Transverse colon (tissue), 4 donors: ENCODE measurements at regions not wholly inside any gene's neighbourhood (a gene's known extent, or its start where the extent isn't known, plus 50 kb on each side); places are given as distances from the start of the nearest gene placed in this dataset.

Experiments
- DNase-seq: peaks from one replicate; pipeline ENCODE4 v3.0.0-alpha.2; 2019
- H3K27ac ChIP-seq, 4 donors: fragments of 200-600 bp; sonication (generic); 2 replicates each; pipeline ENCODE4 v1.5.1; 2016 to 2018; ENCODE audit warnings: inconsistent platforms in 4 of 4
- H3K27me3 ChIP-seq: fragments of 200-600 bp; sonication (generic); 2 replicates; pipeline ENCODE4 v1.5.1; 2017; ENCODE audit warnings: inconsistent platforms
- H3K36me3 ChIP-seq, 4 donors: fragments of 200-600 bp; sonication (generic); 2 replicates each; pipeline ENCODE4 v1.5.1; 2017 to 2019; ENCODE audit warnings: inconsistent platforms in 4 of 4
- H3K4me1 ChIP-seq, 4 donors: fragments of 200-600 bp; sonication (generic); 2 replicates each; pipeline ENCODE4 v1.5.1; 2017 to 2020; ENCODE audit warnings: inconsistent platforms in 4 of 4
- H3K4me3 ChIP-seq, 4 donors: fragments of 200-600 bp; sonication (generic); 1 replicate in 1 of 4; 2 replicates in 3 of 4; pipeline versions ENCODE4 v1.5.1 to v1.6.1; 2017 to 2019; ENCODE audit warnings: inconsistent platforms in 4 of 4
- H3K9me3 ChIP-seq, 2 donors: fragments of 200-600 bp; sonication (generic); 2 replicates each; pipeline ENCODE4 v1.5.1; 2017 to 2019; ENCODE audit warnings: inconsistent platforms in 2 of 2
- CTCF ChIP-seq, 5 experiments: fragments of 200-600 bp in 3 of 5; fragments of 450-650 bp in 2 of 5; sonication (generic) in 3 of 5; IDR thresholded peaks; 1 replicate in 2 of 5; 2 replicates in 3 of 5; pipeline ENCODE4 v1.5.1; 2016 to 2017; ENCODE audit warnings: antibody characterized with exemption in 5 of 5, inconsistent platforms in 3 of 5, mild to moderate bottlenecking in 2 of 5, moderate library complexity in 1 of 5
- EP300 ChIP-seq: sonication (generic); formaldehyde crosslinking; IDR thresholded peaks from one replicate; pipeline ENCODE4 v1.6.1; 2017; ENCODE audit warnings: antibody characterized with exemption, low read depth
- POLR2A ChIP-seq: fragments of 450-650 bp; IDR thresholded peaks from one replicate; pipeline ENCODE4 v1.6.1; 2016; ENCODE audit warnings: antibody characterized with exemption, mild to moderate bottlenecking, moderate library complexity
- POLR2AphosphoS5 ChIP-seq, 3 donors: sonication (generic); formaldehyde crosslinking; IDR thresholded peaks; one replicate each; pipeline ENCODE4 v1.6.1; 2016; ENCODE audit warnings: antibody characterized with exemption in 3 of 3
- WGBS, 2 donors: methylation state at CpG; one replicate each; pipeline ENCODE4 v1.1.5; 2018; ENCODE audit warnings: low coverage in 1 of 2; 5-methylcytosine and 5-hydroxymethylcytosine counted together
- in situ Hi-C, 4 donors: fragments of 200-750 bp; cut with MboI; loops; one replicate each; pipeline versions ENCODE4 v1.15.0 to v1.15.1; 2017; ENCODE audit warnings: low sequenced_read_pairs in 3 of 4, low pct_ligation_motif_present in 1 of 4, low pct_unique_long_range_greater_than_20kb in 1 of 4
- intact Hi-C: fragments of 100-400 bp; cut with DNase I; formaldehyde crosslinking; loops from one replicate; pipeline ENCODE4 v1.15.1; 2023; ENCODE audit warnings: low total_unique reads

- TF ChIP-seq POLR2AphosphoS5 (IDR thresholded peaks at IDR 0.05) = no peak
- TF ChIP-seq EP300 = no peak
- intact Hi-C loops (loop anchor here (10.0 kb wide), 3 partner anchors 257 to 957 kb away; partner anchors contain the start of genes PDS5B and STARD13), in situ Hi-C loops (loop anchor here (10.0 to 25.0 kb wide), 6 partner anchors 173 to 957 kb away; partner anchors contain the start of gene PDS5B (in 4 of the 4))
- Histone ChIP-seq H3K9me3 (no peaks in the 10 kb centered on the region), H3K27me3 (no peaks in the 10 kb centered on the region), H3K36me3 (no peaks in the 10 kb centered on the region), H3K4me1 (peaks cover 0 to 44% (median 34%) of the 10 kb centered on the region in 4 donors), H3K4me3 (peak overlapping the region; percentile 12 to 65 (median 38)), H3K27ac (peak overlapping the region; percentile 94 to 99 (median 97))
- 5 to 11% methylated on average over 7 to 8 of the region's 8 CpGs for WGBS, 2 donors
- DNase-seq = no peak
Measured at GRCh38 chr13:33541962-33542308, 256.4 kb upstream of the STARD13 start.

GRCh38 chr13:33542309-33543088, 256.9 kb upstream of the STARD13 start:
- H3K9me3 ChIP-seq = no peaks in the 10 kb centered on the region
- peak overlapping the region; percentile 94 to 99 (median 97) for H3K27ac ChIP-seq
- no peaks in the 10 kb centered on the region for H3K36me3 ChIP-seq
- peak; percentile 99 for DNase-seq
- TF ChIP-seq POLR2A = peak; percentile 64
- TF ChIP-seq CTCF (IDR thresholded peaks at IDR 0.05) = peak; percentile 72 to 93 (median 82)
- TF ChIP-seq EP300 = peak; percentile 97
- TF ChIP-seq POLR2AphosphoS5 (IDR thresholded peaks at IDR 0.05) = peak; percentile 70 to 87 (median 77)
- H3K4me1 ChIP-seq = peaks cover 0 to 38% (median 29%) of the 10 kb centered on the region in 4 donors
- no peaks in the 10 kb centered on the region for H3K27me3 ChIP-seq
- intact Hi-C loops (loop anchor here (10.0 kb wide), 3 partner anchors 258 to 958 kb away; partner anchors contain the start of genes PDS5B and STARD13), in situ Hi-C loops (loop anchor here (10.0 to 25.0 kb wide), 6 partner anchors 172 to 958 kb away; partner anchors contain the start of gene PDS5B (in 4 of the 4))
- peak overlapping the region; percentile 35 to 65 (median 41) for H3K4me3 ChIP-seq
- WGBS, 2 donors = 0 to 1% methylated on average over 4 to 70 of the region's 70 CpGs

GRCh38 chr13:33543089-33543459, 257.5 kb upstream of the STARD13 start:
- in situ Hi-C loops = loop anchor here (10.0 to 25.0 kb wide), 6 partner anchors 172 to 958 kb away; partner anchors contain the start of gene PDS5B (in 4 of the 4)
- intact Hi-C loops = loop anchor here (10.0 kb wide), 3 partner anchors 258 to 958 kb away; partner anchors contain the start of genes PDS5B and STARD13
- no peak for DNase-seq
- H3K36me3 ChIP-seq = no peaks in the 10 kb centered on the region
- peak overlapping the region; percentile 94 to 99 (median 97) for H3K27ac ChIP-seq
- H3K27me3 ChIP-seq = no peaks in the 10 kb centered on the region
- H3K4me1 ChIP-seq = peaks cover 0 to 34% (median 28%) of the 10 kb centered on the region in 4 donors
- H3K9me3 ChIP-seq = no peaks in the 10 kb centered on the region
- 0 to 2% methylated on average over 4 to 7 of the region's 7 CpGs for WGBS, 2 donors
- H3K4me3 ChIP-seq = peak overlapping the region; percentile 35 to 65 (median 41)
- TF ChIP-seq POLR2AphosphoS5 (IDR thresholded peaks at IDR 0.05) (no peak), EP300 (no peak), CTCF (IDR thresholded peaks at IDR 0.05) (no peak), POLR2A (no peak)

GRCh38 chr13:33543631-33544265, 258.2 kb upstream of the STARD13 start:
- WGBS, 2 donors = 29 to 36% methylated on average over 2 to 3 of the region's 3 CpGs
- Histone ChIP-seq H3K27me3 (no peaks in the 10 kb centered on the region), H3K4me1 (peaks cover 0 to 34% (median 28%) of the 10 kb centered on the region in 4 donors), H3K9me3 (no peaks in the 10 kb centered on the region), H3K27ac (peak overlapping the region; percentile 94 to 99 (median 97)), H3K4me3 (peak overlapping the region in 2 of 4 donors; percentile 42 to 65), H3K36me3 (no peaks in the 10 kb centered on the region)
- in situ Hi-C loops = loop anchor here (10.0 to 25.0 kb wide), 6 partner anchors 171 to 959 kb away; partner anchors contain the start of gene PDS5B (in 4 of the 4)
- DNase-seq = no peak
- intact Hi-C loops = loop anchor here (10.0 kb wide), 3 partner anchors 259 to 959 kb away; partner anchors contain the start of genes PDS5B and STARD13
- TF ChIP-seq EP300 (no peak), POLR2A (no peak), POLR2AphosphoS5 (IDR thresholded peaks at IDR 0.05) (no peak), CTCF (IDR thresholded peaks at IDR 0.05) (no peak)
